ENCODE measurements at regions not wholly inside any gene's neighbourhood (a gene's known extent, or its start where the extent isn't known, plus 50 kb on each side); places are given as distances from the start of the nearest gene placed in this dataset.

- no peak for DNase-seq
These were observed 102.2 kb upstream of the NKX1-1 start for GRCh38 chr4:1508161-1509160.

DNA sequence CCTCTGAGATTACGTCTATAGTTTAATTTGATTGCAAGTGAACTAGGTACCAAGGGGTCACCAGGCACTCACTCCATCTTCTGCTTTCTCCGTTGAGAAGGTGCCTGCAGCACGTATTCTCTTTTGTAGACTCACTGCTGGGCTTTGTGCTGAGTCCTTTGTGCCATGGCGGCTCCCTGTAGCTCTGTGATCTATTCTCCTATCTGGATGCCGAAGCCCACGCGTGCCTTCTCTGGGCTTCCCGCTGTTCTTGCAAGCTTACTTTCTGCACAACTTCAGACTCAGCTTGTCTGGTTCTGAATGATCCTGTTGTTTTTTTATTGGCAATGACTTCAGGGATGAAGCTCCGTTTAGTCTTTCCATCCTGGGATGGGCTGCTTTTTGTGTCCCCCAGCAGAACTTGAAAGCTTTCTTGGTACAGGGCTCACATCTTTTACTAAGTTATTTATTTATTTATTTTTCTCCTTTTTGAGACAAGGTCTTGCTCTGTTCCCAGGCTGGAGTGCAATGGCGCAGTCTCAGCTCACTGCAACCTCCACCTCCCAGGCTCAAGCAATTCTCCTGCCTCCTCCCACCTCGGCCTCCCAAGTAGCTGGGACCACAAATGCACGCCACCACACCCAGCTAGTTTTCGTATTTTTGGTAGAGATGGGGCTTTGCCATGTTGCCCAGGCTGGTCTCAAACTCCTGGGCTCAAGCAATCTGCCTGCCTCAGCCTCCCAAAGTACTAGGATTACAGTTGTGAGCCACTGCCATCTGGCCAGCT, 100.9 kb upstream of the NKX1-1 start:
- no peak for DNase-seq

- DNase-seq, result no peak
These were observed 99.5 kb upstream of the NKX1-1 start for GRCh38 chr4:1505511-1506460.

- no peak for DNase-seq
These were observed 98.6 kb upstream of the NKX1-1 start for GRCh38 chr4:1504595-1505500.

GRCh38 chr4:1503583-1504471, 97.6 kb upstream of the NKX1-1 start:
- DNase-seq, result no peak

- DNase-seq, result no peak
These were observed 96.7 kb upstream of the NKX1-1 start for GRCh38 chr4:1502976-1503375.

DNA sequence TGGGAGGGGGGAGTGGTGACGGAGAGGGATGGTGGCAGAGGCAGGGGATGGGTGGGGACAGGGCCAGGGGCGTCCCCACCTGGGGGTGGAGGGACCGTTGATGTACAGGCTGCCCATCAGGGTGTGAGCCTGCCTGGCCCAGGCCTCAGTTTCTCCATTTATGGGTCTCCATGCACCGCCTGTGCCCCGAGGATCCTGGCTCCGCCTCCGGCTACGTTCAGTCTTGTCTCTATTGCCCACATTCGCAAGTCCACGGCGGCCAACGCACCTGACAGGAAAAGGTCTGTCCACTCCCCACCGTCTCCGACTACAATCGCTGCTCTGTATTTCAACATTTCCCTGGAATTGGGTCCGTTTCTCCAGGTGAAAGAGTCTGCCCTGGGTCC, 96.3 kb upstream of the NKX1-1 start:
- DNase-seq, result no peak

- DNase-seq, result no peak
These were observed 95.7 kb upstream of the NKX1-1 start for GRCh38 chr4:1501754-1502500.

GRCh38 chr4:1500966-1501753, 94.9 kb upstream of the NKX1-1 start:
- no peak for DNase-seq

- DNase-seq, result no peak
These were observed 94.2 kb upstream of the NKX1-1 start for GRCh38 chr4:1500231-1500965.

DNA sequence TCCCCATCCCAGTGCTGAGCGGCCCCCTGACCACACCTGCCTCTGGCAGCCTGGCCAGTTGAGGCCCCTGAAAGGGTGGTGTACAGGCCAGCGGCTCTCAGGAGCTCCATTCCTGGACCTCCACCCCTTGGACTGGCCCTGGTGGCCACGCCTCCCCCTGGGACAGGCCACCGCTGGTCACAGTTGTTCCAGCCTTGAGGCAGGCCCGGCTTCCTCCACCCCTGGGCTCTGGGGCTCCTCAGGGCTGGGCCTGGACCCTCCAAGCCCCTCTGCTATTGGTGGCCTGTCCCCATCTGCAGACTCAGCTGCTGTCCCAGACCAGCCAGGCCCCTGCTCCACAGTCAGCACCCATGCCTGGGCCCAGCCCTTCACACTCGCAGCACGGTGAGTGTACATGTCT, 93.2 kb upstream of the NKX1-1 start:
- DNase-seq, result no peak

- DNase-seq, result no peak
These were observed 91.1 kb upstream of the NKX1-1 start for GRCh38 chr4:1497189-1497801.

DNA sequence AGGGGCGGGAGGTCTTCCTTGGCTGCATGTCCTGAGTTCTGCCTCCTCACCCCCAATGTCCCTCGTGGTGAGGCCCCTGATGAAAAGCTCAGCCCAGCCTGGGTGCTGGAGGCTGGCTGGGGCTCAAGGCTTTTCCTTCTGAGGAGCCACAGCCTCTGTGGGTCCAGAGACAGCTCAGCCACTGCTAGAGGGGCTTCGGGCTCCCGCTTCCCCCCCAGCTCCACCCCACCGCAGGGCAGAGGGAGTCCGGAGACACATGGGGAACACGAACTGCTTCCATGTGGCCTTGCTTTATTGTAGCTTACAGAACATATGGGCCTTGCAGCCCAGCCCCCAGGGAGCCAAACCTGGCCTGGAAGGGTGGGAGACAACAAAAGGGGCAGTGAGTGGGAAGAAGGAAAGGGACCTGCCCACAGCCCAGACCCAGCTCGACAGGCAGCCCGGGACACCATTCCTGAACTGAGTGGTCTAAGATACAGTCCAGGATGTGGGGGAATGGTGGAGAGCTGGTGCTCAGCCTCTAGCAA, 89.9 kb upstream of the NKX1-1 start:
- DNase-seq, result no peak

DNA sequence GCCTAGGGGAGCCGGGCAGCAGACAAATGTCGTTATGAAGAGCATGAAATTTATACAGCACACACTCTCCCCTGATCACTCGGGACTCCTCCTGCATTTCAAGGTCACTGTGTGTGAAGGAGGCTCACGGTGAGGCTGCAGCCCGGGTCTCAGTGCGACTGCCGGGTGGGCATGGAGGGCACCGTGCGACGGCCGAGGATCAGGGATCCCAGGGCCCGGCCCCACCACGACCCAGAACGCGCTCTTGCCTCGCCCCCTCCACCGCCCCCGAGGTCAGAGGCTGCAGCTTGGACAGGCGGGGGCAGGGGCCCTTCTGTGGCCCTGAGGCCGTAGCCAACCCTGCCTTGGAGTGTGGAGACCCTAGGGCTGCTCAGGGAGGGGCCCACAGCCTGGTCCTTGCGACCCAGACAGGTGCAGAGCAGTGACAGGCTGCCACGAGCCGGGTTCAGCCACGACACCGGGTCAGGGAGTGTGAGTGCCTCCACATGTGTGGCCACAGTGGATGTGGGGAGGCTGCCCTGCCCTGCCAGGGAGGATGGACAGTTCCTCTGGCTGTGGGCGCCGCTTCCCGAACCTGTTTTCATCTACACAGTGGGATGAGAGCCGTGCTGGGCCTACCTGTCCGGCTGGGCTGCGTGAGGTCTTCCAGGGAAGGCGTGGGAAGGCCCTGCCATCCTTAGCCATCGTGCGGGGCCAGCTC, 89.3 kb upstream of the NKX1-1 start:
- DNase-seq, result no peak

GRCh38 chr4:1494416-1495315, 88.4 kb upstream of the NKX1-1 start:
- DNase-seq, result no peak
